Posterior vena cava (tissue), 2 donors: ENCODE measurements at regions not wholly inside any gene's neighbourhood (a gene's known extent, or its start where the extent isn't known, plus 50 kb on each side); places are given as distances from the start of the nearest gene placed in this dataset.

Experiments used
- DNase-seq: peaks from one replicate; pipeline ENCODE4 v3.0.0-alpha.2; 2020; ENCODE audit warnings: low spot score
- intact Hi-C, 2 donors: fragments of 100-400 bp; cut with DNase I; formaldehyde crosslinking; loops; one replicate each; pipeline versions ENCODE4 v1.14.1 to v1.14.2; 2022 to 2023
- donor health status: DM: yes; HTN: yes; CAD: no.
- donor health status: DM: yes; HTN: yes; CAD: no.

GRCh38 chr10:58930500-58930899 is 245.9 kb upstream of the PHYHIPL start:
- no peak for DNase-seq
- intact Hi-C loops: no loop called here

DNA sequence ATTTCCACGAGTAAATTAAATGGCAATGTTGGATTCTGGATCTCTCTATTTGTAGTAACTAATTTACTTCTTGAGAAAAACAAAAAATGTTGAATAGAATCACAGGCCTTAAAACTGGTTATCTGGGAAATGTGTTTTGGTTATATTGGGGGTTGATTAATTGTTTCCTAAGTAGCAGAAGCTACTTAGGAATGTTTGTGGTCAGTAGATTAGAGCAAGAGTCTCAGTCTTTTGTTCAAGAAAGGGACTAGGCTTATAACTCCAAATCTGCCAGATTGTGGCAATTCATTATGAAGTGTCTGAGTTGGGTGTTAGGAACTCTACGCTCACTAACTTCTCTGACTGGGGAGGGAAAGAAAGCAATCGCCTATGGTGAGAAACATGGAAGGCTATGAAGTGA is 244.3 kb upstream of the PHYHIPL start:
- intact Hi-C loops: no loop called here

GRCh38 chr10:58932577-58933314 is 243.7 kb upstream of the PHYHIPL start:
- no peak for DNase-seq
- intact Hi-C loops: no loop called here

More for the DNA sequence above, 244.3 kb upstream of the PHYHIPL start:
- no peak for DNase-seq

DNA sequence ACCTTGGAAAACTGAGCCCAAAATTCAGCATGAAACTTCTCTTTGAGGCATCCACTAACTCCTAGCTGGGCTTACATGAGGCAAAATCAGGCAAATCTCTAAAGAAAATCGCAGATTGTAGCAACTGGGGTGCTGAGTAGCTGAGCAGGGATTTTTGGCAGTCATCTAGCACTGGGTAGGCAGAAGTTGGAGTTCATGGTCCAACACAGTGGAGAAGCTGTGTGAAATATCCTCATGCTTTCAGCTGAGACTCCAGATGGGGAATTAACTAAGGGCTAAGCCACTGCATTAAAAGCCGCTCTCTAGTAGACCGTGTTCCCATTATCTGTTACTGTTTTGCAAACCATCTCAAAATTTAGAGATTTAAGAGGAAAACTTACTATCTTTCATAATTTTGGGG is 240.1 kb upstream of the PHYHIPL start:
- DNase-seq: no peak
- intact Hi-C loops: no loop called here

DNA sequence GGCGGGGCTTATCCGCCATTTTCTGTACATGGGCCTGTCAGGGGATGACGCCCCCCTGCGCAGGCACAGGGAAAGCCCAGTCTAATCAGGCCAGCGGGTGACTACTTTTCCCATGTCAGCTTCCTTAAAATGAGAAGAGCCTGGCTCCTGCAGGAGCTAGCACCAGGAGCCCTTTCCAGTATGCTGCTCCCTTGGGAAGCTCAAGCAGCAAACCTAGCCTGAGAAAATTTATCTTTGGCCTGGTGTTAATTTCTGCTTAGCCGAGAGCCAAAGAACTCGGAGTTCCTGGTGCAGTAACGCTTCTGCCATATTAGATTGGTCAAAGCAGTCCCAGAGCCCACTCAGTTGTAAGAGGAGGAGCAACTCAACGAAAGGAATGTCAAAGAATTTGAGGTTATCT is 239.0 kb upstream of the PHYHIPL start:
- intact Hi-C loops: no loop called here
- no peak for DNase-seq

DNA sequence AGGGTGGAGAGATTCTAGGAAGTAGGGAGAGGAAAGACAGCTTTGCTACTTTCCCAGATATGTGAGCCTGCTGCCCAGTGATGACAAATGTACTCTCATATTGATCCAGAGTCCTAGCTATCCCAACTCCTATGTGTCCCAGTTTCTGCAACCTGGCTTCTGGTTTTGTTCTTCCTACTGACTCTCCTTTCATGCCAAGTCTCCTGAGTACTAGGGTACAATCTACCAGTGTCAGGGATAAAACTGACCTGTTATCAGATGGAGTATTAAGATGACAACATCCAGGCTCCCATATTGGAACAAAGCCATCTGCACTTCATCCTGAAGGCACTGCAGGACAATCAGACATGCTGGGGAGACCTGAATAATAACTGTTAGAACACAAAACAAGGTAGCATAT is 233.7 kb upstream of the PHYHIPL start:
- intact Hi-C loops: no loop called here
- DNase-seq: no peak

GRCh38 chr10:58943256-58943890 is 233.1 kb upstream of the PHYHIPL start:
- intact Hi-C loops: no loop called here
- no peak for DNase-seq

DNA sequence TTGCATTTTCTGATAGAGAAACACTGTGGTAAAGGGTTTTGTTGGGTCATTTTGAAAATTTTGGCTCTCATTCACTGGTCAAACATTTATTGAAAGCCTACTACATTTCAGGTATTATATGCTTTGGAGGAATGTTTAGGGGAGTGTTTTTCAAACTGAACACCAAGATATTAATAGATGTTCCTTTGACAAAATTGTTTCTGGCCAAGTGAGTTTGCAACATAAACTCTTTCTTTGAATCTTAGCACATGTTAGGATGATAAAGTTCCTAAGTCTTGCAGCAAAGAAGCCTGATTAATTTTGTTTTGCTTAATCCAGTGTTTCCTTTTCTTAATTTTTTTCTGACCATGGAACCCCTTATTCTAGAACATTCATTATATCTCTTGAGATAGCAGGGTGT is 232.5 kb upstream of the PHYHIPL start:
- DNase-seq: no peak
- intact Hi-C loops: no loop called here

DNA sequence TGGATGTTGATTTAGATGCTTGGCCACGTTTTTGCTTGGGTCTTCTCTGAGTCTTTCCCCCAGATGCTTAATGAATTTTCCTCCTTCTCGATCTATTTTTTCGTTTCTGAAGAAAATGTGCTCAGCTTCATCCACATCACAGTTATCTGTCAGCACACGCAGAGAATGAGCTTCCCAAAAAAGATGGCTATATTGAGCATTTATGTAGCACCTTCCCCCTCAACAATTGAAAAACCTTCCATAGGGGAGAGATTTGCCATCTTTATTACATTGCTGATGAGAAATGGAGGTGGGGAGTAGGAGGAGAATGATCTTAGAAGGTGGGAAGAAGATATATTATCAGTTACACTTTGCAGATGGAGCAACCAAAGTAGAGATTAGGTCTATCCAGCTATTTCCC is 228.1 kb upstream of the PHYHIPL start:
- intact Hi-C loops: no loop called here
- DNase-seq: no peak

GRCh38 chr10:58950618-58951017 is 225.8 kb upstream of the PHYHIPL start:
- intact Hi-C loops: loop anchor here in 1 of 2 donors (10.0 kb wide), 1 partner anchor 224 kb away; the partner anchor contains the start of gene PHYHIPL
- no peak for DNase-seq

DNA sequence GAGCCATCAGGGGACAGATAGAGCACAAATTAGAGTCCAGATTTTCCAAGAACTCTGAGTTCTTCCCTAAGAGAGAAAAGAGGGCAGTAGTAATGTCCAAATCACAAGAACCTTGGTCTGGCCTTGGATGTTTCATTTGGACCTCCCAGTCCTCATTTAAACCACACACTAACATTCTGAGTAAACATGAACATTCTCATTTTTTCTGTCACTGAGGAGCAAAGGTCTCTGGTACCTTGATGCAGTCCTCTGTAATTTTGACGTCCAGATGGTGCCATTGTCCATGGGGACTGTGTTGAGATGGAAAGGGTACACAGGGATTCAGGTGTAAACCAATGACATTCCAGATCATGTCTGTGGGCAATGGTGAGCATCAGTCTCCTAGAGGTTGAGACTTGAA is 225.4 kb upstream of the PHYHIPL start:
- no peak for DNase-seq
- intact Hi-C loops: loop anchor here in 1 of 2 donors (10.0 kb wide), 1 partner anchor 224 kb away; the partner anchor contains the start of gene PHYHIPL

DNA sequence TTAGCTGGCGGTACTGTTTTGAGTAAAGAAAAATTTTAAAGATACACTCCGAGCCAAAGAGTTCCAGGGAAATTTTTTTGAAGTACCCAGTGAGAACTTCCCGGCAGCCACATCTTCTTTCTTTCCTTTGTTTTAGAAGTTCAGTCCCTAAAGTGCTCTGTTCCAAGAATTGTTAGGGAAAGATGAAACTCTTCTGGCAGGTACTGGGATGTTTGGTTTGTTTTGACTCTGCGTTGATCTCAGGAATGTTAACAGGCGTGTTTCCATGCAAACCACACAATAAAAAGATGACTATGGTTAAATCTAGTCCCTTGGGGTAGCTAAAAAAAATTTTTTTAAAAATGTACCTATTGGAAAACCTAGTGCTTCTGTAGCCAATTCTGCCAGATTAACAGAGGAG is 224.7 kb upstream of the PHYHIPL start:
- intact Hi-C loops: loop anchor here in 1 of 2 donors (10.0 kb wide), 1 partner anchor 223 kb away; the partner anchor contains the start of gene PHYHIPL
- no peak for DNase-seq

GRCh38 chr10:58952162-58952601 is 224.3 kb upstream of the PHYHIPL start:
- intact Hi-C loops: loop anchor here in 1 of 2 donors (10.0 kb wide), 1 partner anchor 223 kb away; the partner anchor contains the start of gene PHYHIPL

DNA sequence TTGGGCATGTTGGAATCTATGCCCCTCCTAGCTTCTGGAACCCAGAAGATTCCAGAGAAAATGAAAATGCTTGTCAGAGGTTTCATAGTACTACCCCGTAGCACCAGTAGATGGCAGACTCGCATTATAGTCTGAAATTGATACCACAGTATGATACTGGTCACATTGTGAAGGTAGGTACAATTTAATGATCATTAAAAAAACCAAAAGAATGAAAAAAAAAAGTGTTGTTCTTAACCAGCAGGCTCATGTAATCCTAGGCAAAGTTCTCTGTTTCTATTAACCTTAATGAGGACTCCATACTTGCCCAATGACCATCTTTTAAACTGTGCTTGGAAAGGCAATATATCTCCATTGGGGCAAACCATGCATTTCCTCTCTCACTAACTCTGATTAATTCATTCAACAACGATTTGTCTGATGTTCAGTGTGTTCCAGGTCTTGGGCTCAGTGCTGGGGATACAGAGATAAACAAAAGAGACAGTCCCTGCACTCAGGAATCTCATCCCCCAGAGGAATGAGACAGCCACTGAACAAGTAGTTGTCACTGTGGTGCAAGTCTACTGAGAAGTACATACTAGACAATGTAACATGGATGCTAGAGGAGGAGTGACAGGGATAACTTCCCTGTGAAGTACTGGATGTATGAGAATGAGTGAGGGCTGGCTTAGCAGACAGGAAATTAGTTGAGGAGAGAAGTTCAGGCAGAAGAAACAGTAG is 223.5 kb upstream of the PHYHIPL start:
- intact Hi-C loops: loop anchor here in 1 of 2 donors (10.0 kb wide), 1 partner anchor 222 kb away; the partner anchor contains the start of gene PHYHIPL
- no peak for DNase-seq

More at GRCh38 chr10:58952162-58952601, 224.3 kb upstream of the PHYHIPL start:
- no peak for DNase-seq

DNA sequence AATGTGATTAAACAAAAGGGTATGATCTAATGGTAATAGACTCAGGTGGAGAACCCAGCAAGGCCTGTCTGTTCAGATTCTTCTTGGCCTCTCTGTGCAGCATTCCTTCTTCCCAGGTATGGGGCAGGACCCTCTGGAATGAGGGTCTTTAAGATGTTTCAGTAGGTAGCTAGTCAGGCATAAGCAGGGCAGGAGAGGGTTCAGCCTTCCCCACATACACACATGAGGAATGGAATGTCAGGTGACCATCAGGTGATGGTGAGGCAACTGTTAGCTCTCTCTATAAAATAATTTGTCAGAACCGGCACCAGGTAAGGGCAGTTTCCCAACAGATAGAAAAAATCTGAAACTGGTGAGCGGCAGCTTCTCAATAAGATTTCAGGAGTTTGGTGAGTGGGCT is 222.3 kb upstream of the PHYHIPL start:
- intact Hi-C loops: loop anchor here in 1 of 2 donors (10.0 kb wide), 1 partner anchor 221 kb away; the partner anchor contains the start of gene PHYHIPL
- no peak for DNase-seq

GRCh38 chr10:58955615-58956014 is 220.8 kb upstream of the PHYHIPL start:
- DNase-seq: no peak
- intact Hi-C loops: loop anchor here in 1 of 2 donors (10.0 kb wide), 1 partner anchor 219 kb away; the partner anchor contains the start of gene PHYHIPL

DNA sequence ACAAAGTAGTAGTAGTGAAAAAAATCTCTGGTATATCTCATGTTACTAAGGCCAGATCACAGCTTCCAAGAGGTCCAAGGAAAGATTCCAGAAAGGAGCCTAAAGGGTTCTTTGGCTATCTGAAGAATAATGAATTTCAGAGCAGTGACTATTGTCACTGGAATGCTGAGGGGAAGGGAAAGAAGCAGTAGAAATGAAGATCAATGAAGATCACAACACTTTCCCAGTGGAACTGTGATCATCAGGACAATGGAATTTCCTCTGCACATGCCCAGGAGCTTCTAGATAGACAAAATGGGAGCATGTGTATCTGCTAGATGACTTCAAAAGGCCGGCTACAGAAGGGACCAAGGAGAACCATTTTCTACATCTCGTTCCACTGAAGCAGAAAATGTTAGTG is 219.5 kb upstream of the PHYHIPL start:
- intact Hi-C loops: loop anchor here in 1 of 2 donors (10.0 kb wide), 1 partner anchor 218 kb away; the partner anchor contains the start of gene PHYHIPL

DNA sequence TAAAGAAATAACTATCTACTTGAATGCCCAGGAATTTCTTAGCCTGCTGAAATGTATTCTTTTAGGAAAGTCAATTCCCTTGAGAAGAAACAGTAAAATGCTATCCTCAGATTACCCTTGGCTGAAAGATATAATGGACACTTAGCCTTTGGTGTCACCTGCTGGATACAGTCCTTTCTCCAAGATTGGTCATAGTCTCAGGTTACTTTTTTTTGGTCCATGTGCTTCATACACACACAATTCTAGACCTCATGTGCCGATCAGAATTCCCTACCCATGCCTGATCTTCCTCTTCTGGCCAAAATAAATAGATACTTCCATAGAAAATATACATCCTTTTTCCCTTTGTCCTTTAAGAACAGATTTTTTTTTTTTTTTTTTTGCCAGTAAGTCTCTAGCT is 218.9 kb upstream of the PHYHIPL start:
- DNase-seq: no peak

More for the DNA sequence above, 219.5 kb upstream of the PHYHIPL start:
- no peak for DNase-seq

DNA sequence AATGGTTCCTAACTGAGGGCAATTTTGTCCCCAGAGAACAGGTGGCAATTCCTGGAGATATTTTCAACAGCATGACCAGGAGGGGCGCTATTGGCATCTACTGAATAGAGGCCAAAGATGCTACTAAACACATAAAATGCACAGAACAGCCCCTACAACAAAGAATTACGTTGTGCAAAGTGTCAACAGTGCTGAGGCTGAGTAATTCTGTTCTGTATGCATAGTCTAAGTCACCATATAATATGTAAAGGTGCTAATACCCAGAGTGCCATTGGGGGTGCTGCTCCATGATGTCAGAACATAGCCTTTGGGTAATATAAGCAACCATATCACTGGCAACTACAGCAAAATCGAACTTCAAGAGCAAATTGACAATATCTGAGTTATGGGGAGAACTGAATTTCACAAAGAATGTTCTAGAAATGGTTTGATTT is 213.3 kb upstream of the PHYHIPL start:
- intact Hi-C loops: no loop called here

More for the DNA sequence above, 218.9 kb upstream of the PHYHIPL start:
- intact Hi-C loops: loop anchor here in 1 of 2 donors (10.0 kb wide), 1 partner anchor 217 kb away; the partner anchor contains the start of gene PHYHIPL

More for the DNA sequence above, 213.3 kb upstream of the PHYHIPL start:
- no peak for DNase-seq
